ENCODE measurements at regions not wholly inside any gene's neighbourhood (a gene's known extent, or its start where the extent isn't known, plus 50 kb on each side); places are given as distances from the start of the nearest gene placed in this dataset.

GRCh38 chr10:108453166-108453565, 1288.7 kb upstream of the SORCS1 start:
- no peak overlapping the region for H3K27ac ChIP-seq
- TF ChIP-seq, protein P1, sequence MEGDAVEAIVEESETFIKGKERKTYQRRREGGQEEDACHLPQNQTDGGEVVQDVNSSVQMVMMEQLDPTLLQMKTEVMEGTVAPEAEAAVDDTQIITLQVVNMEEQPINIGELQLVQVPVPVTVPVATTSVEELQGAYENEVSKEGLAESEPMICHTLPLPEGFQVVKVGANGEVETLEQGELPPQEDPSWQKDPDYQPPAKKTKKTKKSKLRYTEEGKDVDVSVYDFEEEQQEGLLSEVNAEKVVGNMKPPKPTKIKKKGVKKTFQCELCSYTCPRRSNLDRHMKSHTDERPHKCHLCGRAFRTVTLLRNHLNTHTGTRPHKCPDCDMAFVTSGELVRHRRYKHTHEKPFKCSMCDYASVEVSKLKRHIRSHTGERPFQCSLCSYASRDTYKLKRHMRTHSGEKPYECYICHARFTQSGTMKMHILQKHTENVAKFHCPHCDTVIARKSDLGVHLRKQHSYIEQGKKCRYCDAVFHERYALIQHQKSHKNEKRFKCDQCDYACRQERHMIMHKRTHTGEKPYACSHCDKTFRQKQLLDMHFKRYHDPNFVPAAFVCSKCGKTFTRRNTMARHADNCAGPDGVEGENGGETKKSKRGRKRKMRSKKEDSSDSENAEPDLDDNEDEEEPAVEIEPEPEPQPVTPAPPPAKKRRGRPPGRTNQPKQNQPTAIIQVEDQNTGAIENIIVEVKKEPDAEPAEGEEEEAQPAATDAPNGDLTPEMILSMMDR (IDR thresholded peaks at IDR 0.05): no peak
- TF ChIP-seq POLR2A (IDR thresholded peaks at IDR 0.05): no peak
- no peak for DNase-seq
- H3K4me1 ChIP-seq: no peaks in the 10 kb centered on the region
- no peaks in the 10 kb centered on the region for H3K9me3 ChIP-seq
- no peaks in the 10 kb centered on the region for H3K36me3 ChIP-seq (ENCODE audit: low read depth, missing control alignments)
- no peaks in the 10 kb centered on the region for H3K27me3 ChIP-seq
- intact Hi-C loops (cut with DNase I; ENCODE audit: low total_unique reads): no loop called here
- no peak overlapping the region for H3K4me3 ChIP-seq

GRCh38 chr10:108452533-108452932, 1288.0 kb upstream of the SORCS1 start:
- WGBS, 2 donors: 92 to 95% methylated on average over 5 of the region's 5 CpGs
- H3K9me3 ChIP-seq: no peaks in the 10 kb centered on the region

GRCh38 chr10:108450280-108450679, 1285.8 kb upstream of the SORCS1 start:
- intact Hi-C loops (cut with DNase I; ENCODE audit: low total_unique reads): no loop called here
- Histone ChIP-seq H3K4me1 (no peaks in the 10 kb centered on the region), H3K36me3 (ENCODE audit: low read depth, missing control alignments) (no peaks in the 10 kb centered on the region), H3K27ac (no peak overlapping the region), H3K4me3 (no peak overlapping the region), H3K9me3 (no peaks in the 10 kb centered on the region), H3K27me3 (no peaks in the 10 kb centered on the region)
- no peak for TF ChIP-seq POLR2A (IDR thresholded peaks at IDR 0.05)
- TF ChIP-seq, protein P1 (IDR thresholded peaks at IDR 0.05): no peak
- WGBS, 2 donors: 93 to 96% methylated on average over 2 of the region's 2 CpGs
- DNase-seq: no peak

More at GRCh38 chr10:108452533-108452932, 1288.0 kb upstream of the SORCS1 start:
- Histone ChIP-seq H3K27me3 (no peaks in the 10 kb centered on the region), H3K36me3 (ENCODE audit: low read depth, missing control alignments) (no peaks in the 10 kb centered on the region), H3K27ac (no peak overlapping the region), H3K4me3 (no peak overlapping the region), H3K4me1 (no peaks in the 10 kb centered on the region)
- TF ChIP-seq POLR2A (IDR thresholded peaks at IDR 0.05): no peak
- TF ChIP-seq, protein P1 (IDR thresholded peaks at IDR 0.05): no peak
- DNase-seq: no peak
- intact Hi-C loops (cut with DNase I; ENCODE audit: low total_unique reads): no loop called here

GRCh38 chr10:108445746-108446145, 1281.2 kb upstream of the SORCS1 start:
- intact Hi-C loops (cut with DNase I; ENCODE audit: low total_unique reads): no loop called here
- 90 to 91% methylated on average over 3 of the region's 3 CpGs for WGBS, 2 donors

GRCh38 chr10:108443636-108444035, 1279.1 kb upstream of the SORCS1 start:
- intact Hi-C loops (cut with DNase I; ENCODE audit: low total_unique reads): no loop called here
- no peak for DNase-seq
- Histone ChIP-seq H3K36me3 (ENCODE audit: low read depth, missing control alignments) (no peaks in the 10 kb centered on the region), H3K4me1 (no peaks in the 10 kb centered on the region), H3K4me3 (no peak overlapping the region), H3K27me3 (no peaks in the 10 kb centered on the region), H3K27ac (no peak overlapping the region), H3K9me3 (no peaks in the 10 kb centered on the region)
- TF ChIP-seq, protein P1 (IDR thresholded peaks at IDR 0.05): no peak
- TF ChIP-seq POLR2A (IDR thresholded peaks at IDR 0.05): no peak
- WGBS, 2 donors: 83 to 95% methylated on average over 2 of the region's 2 CpGs

More at GRCh38 chr10:108445746-108446145, 1281.2 kb upstream of the SORCS1 start:
- no peaks in the 10 kb centered on the region for H3K4me1 ChIP-seq
- no peaks in the 10 kb centered on the region for H3K9me3 ChIP-seq
- no peak for DNase-seq
- TF ChIP-seq POLR2A (IDR thresholded peaks at IDR 0.05): no peak
- TF ChIP-seq, protein P1 (IDR thresholded peaks at IDR 0.05): no peak
- H3K4me3 ChIP-seq: no peak overlapping the region
- no peaks in the 10 kb centered on the region for H3K36me3 ChIP-seq (ENCODE audit: low read depth, missing control alignments)
- H3K27me3 ChIP-seq: no peaks in the 10 kb centered on the region
- no peak overlapping the region for H3K27ac ChIP-seq

Measured in testis (tissue), 2 donors.